OCI-LY3 (cell line): ENCODE measurements at regions not wholly inside any gene's neighbourhood (a gene's known extent, or its start where the extent isn't known, plus 50 kb on each side); places are given as distances from the start of the nearest gene placed in this dataset.

Experiments used
- H2AFZ ChIP-seq: fragments of 200-600, 300-600 bp; shearing (Covaris generic); 2 replicates; pipeline ENCODE4 v1.6.0; 2014; ENCODE audit warnings: antibody characterized with exemption, low read depth, low read length
- H3K27ac ChIP-seq: fragments of 200-600, 300-600 bp; sonication (generic); 2 replicates; pipeline ENCODE4 v1.5.1; 2014; ENCODE audit warnings: mild to moderate bottlenecking, low read length, moderate library complexity, mixed read lengths
- H3K27me3 ChIP-seq: fragments of 200-600, 300-600 bp; sonication (generic); 2 replicates; pipeline ENCODE4 v1.6.1; 2014; ENCODE audit warnings: low read depth, low read length, mixed read lengths
- H3K36me3 ChIP-seq: fragments of 200-600, 300-600 bp; sonication (generic); replicated peaks from 2 replicates; pipeline ENCODE3; 2014; ENCODE audit warnings: low read depth, low read length, mixed read lengths
- H3K4me1 ChIP-seq: fragments of 300-600, 200-600 bp; sonication (generic); 2 replicates; pipeline ENCODE4 v1.6.1; 2014; ENCODE audit warnings: low read length, mixed read lengths
- H3K4me2 ChIP-seq: fragments of 200-600, 300-600 bp; sonication (generic); 2 replicates; pipeline ENCODE4 v1.6.1; 2014; ENCODE audit warnings: low read length, mixed read lengths
- H3K4me3 ChIP-seq: fragments of 300-600, 200-600 bp; sonication (generic); 2 replicates; pipeline ENCODE4 v1.5.1; 2014; ENCODE audit warnings: antibody characterized with exemption, mild to moderate bottlenecking, low read length, moderate library complexity
- H3K79me2 ChIP-seq: fragments of 300-600, 200-600 bp; shearing (Covaris generic); 2 replicates; pipeline ENCODE4 v1.6.1; 2014; ENCODE audit warnings: mild to moderate bottlenecking, low read length, mixed read lengths
- H3K9ac ChIP-seq: fragments of 300-600, 200-600 bp; shearing (Covaris generic); 2 replicates; pipeline ENCODE4 v1.6.0; 2014; ENCODE audit warnings: mild to moderate bottlenecking, low read length, moderate library complexity
- H3K9me3 ChIP-seq: fragments of 200-600, 300-600 bp; shearing (Covaris generic); 2 replicates; pipeline ENCODE4 v1.6.1; 2014; ENCODE audit warnings: low read length, mixed read lengths; ENCODE audit not compliant: insufficient read depth
- H4K20me1 ChIP-seq: fragments of 200-600, 300-600 bp; sonication (generic); 2 replicates; pipeline ENCODE4 v1.6.1; 2016; ENCODE audit warnings: low read length, mixed read lengths; ENCODE audit not compliant: insufficient read depth
- CTCF ChIP-seq: fragments of 200-600, 300-600 bp; sonication (generic); IDR thresholded peaks from 2 replicates; pipeline ENCODE4 v1.5.1; 2014; ENCODE audit warnings: antibody characterized with exemption, low read length, low read depth
- EZH2phosphoT487 ChIP-seq: fragments of 200-600 bp; shearing (Covaris generic); IDR thresholded peaks from 2 replicates; pipeline ENCODE4 v1.6.1; 2018; ENCODE audit warnings: antibody characterized with exemption, mixed run types, low read depth

- Histone ChIP-seq H3K79me2 (no peaks in the 10 kb centered on the region), H3K36me3 (no peaks in the 10 kb centered on the region), H3K4me2 (no peak overlapping the region), H3K9me3 (no peaks in the 10 kb centered on the region), H3K27ac (no peak overlapping the region), H4K20me1 (no peaks in the 10 kb centered on the region), H3K27me3 (peaks cover 15% of the 10 kb centered on the region; the same call in 1 of the 2 replicates), H3K9ac (no peak overlapping the region), H2AFZ (no peak overlapping the region), H3K4me1 (no peaks in the 10 kb centered on the region), H3K4me3 (no peak overlapping the region)
- TF ChIP-seq CTCF = no peak
- TF ChIP-seq EZH2phosphoT487 = no peak
These were observed 139.5 kb upstream of the CDH4 start for GRCh38 chr20:61112515-61112914.

- Histone ChIP-seq H3K79me2 (no peaks in the 10 kb centered on the region), H3K4me1 (no peaks in the 10 kb centered on the region), H3K27ac (no peak overlapping the region), H3K9me3 (no peaks in the 10 kb centered on the region), H4K20me1 (no peaks in the 10 kb centered on the region), H3K4me3 (no peak overlapping the region), H3K27me3 (peaks cover 17% of the 10 kb centered on the region), H3K9ac (no peak overlapping the region), H2AFZ (no peak overlapping the region), H3K4me2 (no peak overlapping the region), H3K36me3 (no peaks in the 10 kb centered on the region)
- TF ChIP-seq CTCF = no peak
- no peak for TF ChIP-seq EZH2phosphoT487
These were observed 138.3 kb upstream of the CDH4 start for GRCh38 chr20:61113731-61114130.

GRCh38 chr20:61114493-61115175 lies 137.4 kb upstream of the CDH4 start:
- Histone ChIP-seq H3K79me2 (no peaks in the 10 kb centered on the region), H3K27me3 (peaks cover 17% of the 10 kb centered on the region), H3K27ac (no peak overlapping the region), H3K36me3 (no peaks in the 10 kb centered on the region), H3K9ac (no peak overlapping the region), H3K4me3 (no peak overlapping the region), H3K4me1 (no peaks in the 10 kb centered on the region; the same call in 1 of the 2 replicates), H3K9me3 (no peaks in the 10 kb centered on the region), H4K20me1 (no peaks in the 10 kb centered on the region), H3K4me2 (no peak overlapping the region), H2AFZ (no peak overlapping the region)
- TF ChIP-seq EZH2phosphoT487 = no peak
- no peak for TF ChIP-seq CTCF

- Histone ChIP-seq H3K9me3 (no peaks in the 10 kb centered on the region), H2AFZ (no peak overlapping the region), H3K27ac (no peak overlapping the region), H3K79me2 (no peaks in the 10 kb centered on the region), H3K4me3 (no peak overlapping the region), H3K36me3 (no peaks in the 10 kb centered on the region), H4K20me1 (no peaks in the 10 kb centered on the region), H3K4me2 (no peak overlapping the region), H3K4me1 (peaks cover 8% of the 10 kb centered on the region; the same call in 1 of the 2 replicates), H3K9ac (no peak overlapping the region), H3K27me3 (peaks cover 15% of the 10 kb centered on the region)
- TF ChIP-seq CTCF (no peak), EZH2phosphoT487 (no peak)
These were observed 136.5 kb upstream of the CDH4 start for GRCh38 chr20:61115364-61116065.
